ENCODE measurements at regions not wholly inside any gene's neighbourhood (a gene's known extent, or its start where the extent isn't known, plus 50 kb on each side); places are given as distances from the start of the nearest gene placed in this dataset.

- DNase-seq (ENCODE audit: low read depth): no peak
- H3K4me3 ChIP-seq (ENCODE audit: low read depth, low read length): no peak overlapping the region
- no peak for TF ChIP-seq CTCF (conservative IDR thresholded peaks at IDR 0.05; ENCODE audit: low read depth, low read length)
Measured at GRCh38 chr5:155408465-155408864, 394.9 kb downstream of the KIF4B start.

- DNase-seq (ENCODE audit: low read depth): no peak
- H3K4me3 ChIP-seq (ENCODE audit: low read depth, low read length): no peak overlapping the region
- TF ChIP-seq CTCF (conservative IDR thresholded peaks at IDR 0.05; ENCODE audit: low read depth, low read length): no peak
Measured at GRCh38 chr5:155416765-155417164, 403.2 kb downstream of the KIF4B start.

DNA sequence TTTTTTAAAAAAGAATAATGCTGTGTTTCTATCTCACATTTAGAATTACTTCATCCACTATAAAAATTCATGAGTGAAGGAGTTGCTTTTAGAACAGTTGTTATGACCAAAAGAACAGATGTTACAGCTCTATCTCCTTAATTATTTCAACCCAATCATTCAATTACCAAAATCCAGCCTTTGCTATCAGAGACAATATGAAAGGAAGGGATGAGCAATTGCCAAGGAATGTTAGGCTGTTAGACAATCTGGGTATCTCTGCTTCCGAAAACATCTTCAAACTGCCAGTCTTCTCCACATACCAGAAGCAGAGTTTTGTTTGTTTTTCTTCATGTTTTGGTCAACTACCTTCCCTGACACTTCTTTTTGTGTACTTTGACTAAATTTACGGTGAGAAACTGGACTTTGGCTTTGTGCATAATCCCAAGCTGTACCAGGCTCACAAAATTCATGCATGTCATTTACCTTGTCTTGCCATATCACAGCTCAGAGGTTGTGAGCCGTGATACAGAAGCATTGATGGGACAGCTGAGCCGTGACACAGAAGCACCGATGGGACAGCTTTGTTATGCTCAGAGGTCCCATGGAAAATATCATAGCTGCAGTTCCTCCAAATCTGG, 405.5 kb downstream of the KIF4B start:
- no peak for TF ChIP-seq CTCF (conservative IDR thresholded peaks at IDR 0.05; ENCODE audit: low read depth, low read length)
- no peak overlapping the region for H3K4me3 ChIP-seq (ENCODE audit: low read depth, low read length)
- no peak for DNase-seq (ENCODE audit: low read depth)

- no peak for DNase-seq (ENCODE audit: low read depth)
- no peak for TF ChIP-seq CTCF (conservative IDR thresholded peaks at IDR 0.05; ENCODE audit: low read depth, low read length)
- no peak overlapping the region for H3K4me3 ChIP-seq (ENCODE audit: low read depth, low read length)
Measured at GRCh38 chr5:155430192-155430591, 416.6 kb downstream of the KIF4B start.

DNA sequence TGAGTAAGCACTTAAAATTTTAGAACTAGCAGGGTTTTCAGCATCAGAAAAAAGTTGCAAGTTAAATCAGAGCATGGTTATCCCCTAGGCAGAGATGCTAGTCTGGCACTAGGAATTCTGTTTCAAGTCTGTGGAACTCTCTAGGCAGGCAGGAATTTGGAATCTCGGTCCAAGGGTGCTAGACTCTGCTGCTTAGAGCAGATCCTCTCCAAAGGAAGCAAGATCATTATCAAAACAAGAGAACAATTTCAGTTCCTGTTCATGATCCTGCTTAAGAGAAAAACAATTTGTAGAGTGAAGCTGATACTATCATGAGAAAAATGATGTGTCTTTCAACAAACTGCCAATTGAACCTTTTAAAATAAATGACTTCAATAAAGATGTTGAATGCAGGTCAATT, 420.7 kb downstream of the KIF4B start:
- H3K4me3 ChIP-seq (ENCODE audit: low read depth, low read length): no peak overlapping the region
- TF ChIP-seq CTCF (conservative IDR thresholded peaks at IDR 0.05; ENCODE audit: low read depth, low read length): no peak
- DNase-seq (ENCODE audit: low read depth): no peak

DNA sequence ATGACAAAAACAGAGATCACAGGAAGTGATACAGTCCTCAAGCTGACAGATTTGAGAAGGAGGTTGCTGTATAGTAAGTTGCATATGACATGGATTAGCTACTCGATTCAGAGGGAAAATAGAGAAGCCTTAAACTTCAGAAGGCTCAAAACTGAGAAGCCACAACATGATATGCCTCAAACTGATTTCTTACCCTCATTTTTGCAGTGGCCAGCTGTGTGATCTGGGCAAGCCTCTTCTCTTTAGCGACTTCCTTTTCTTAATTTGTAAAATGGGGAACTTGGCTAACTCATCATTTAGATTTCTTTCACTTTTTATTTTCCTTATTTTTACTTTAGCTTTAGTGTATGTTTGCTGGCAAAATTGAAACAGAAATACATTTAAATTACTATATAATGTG, 421.1 kb downstream of the KIF4B start:
- H3K4me3 ChIP-seq (ENCODE audit: low read depth, low read length): no peak overlapping the region
- DNase-seq (ENCODE audit: low read depth): no peak
- no peak for TF ChIP-seq CTCF (conservative IDR thresholded peaks at IDR 0.05; ENCODE audit: low read depth, low read length)

- no peak for DNase-seq (ENCODE audit: low read depth)
- no peak for TF ChIP-seq CTCF (conservative IDR thresholded peaks at IDR 0.05; ENCODE audit: low read depth, low read length)
- no peak overlapping the region for H3K4me3 ChIP-seq (ENCODE audit: low read depth, low read length)
Measured at GRCh38 chr5:155441849-155442248, 428.3 kb downstream of the KIF4B start.
